ENCODE measurements at regions not wholly inside any gene's neighbourhood (a gene's known extent, or its start where the extent isn't known, plus 50 kb on each side); places are given as distances from the start of the nearest gene placed in this dataset.

DNA sequence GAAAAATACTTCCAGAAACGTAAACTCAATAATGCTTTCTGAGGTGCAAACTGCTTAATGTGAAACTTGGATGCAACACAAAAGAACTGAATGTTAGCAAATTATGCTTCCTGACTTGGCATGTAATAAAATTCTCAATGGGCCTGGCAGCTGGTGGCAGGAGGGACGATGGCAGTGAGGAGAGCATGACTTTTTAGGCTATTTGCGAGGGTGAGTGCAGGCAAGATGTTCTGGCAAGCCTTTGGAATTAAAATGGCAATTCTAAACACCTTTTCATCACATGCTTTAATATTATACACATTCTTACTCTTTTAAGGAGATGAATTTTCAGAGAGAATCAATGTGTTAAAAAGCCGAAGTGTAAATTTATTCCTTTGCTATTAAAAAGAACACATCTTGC is 224.8 kb upstream of the CDH4 start:
- TF ChIP-seq, protein P1, sequence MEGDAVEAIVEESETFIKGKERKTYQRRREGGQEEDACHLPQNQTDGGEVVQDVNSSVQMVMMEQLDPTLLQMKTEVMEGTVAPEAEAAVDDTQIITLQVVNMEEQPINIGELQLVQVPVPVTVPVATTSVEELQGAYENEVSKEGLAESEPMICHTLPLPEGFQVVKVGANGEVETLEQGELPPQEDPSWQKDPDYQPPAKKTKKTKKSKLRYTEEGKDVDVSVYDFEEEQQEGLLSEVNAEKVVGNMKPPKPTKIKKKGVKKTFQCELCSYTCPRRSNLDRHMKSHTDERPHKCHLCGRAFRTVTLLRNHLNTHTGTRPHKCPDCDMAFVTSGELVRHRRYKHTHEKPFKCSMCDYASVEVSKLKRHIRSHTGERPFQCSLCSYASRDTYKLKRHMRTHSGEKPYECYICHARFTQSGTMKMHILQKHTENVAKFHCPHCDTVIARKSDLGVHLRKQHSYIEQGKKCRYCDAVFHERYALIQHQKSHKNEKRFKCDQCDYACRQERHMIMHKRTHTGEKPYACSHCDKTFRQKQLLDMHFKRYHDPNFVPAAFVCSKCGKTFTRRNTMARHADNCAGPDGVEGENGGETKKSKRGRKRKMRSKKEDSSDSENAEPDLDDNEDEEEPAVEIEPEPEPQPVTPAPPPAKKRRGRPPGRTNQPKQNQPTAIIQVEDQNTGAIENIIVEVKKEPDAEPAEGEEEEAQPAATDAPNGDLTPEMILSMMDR (IDR thresholded peaks at IDR 0.05; ENCODE audit: insufficient read depth, low read depth, low read length): no peak
- no peak for TF ChIP-seq EZH2 (IDR thresholded peaks at IDR 0.05; ENCODE audit: insufficient read depth, low read length)

All from astrocyte (in vitro differentiated cells and primary cell).